SK-N-SH (cell line): ENCODE measurements at regions not wholly inside any gene's neighbourhood (a gene's known extent, or its start where the extent isn't known, plus 50 kb on each side); places are given as distances from the start of the nearest gene placed in this dataset.

Experiments
- MEF2A ChIP-seq: IDR thresholded peaks from 2 replicates; pipeline ENCODE4 v1.4.0; 2012; ENCODE audit warnings: low read depth, borderline replicate concordance
- POLR2AphosphoS5 ChIP-seq: IDR thresholded peaks from 2 replicates; pipeline ENCODE4 v1.6.1; 2012; ENCODE audit warnings: low read depth, low read length
- SIN3A ChIP-seq: IDR thresholded peaks from 2 replicates; pipeline ENCODE4 v1.6.1; 2012; ENCODE audit warnings: low read depth, mild to moderate bottlenecking, low read length, moderate library complexity, borderline replicate concordance
- TF ChIP-seq, protein P1 (sequence below): fragments of 200-600 bp; sonication (generic); IDR thresholded peaks from 2 replicates; pipeline ENCODE4 v1.6.1; 2017; ENCODE audit warnings: antibody characterized with exemption, mild to moderate bottlenecking, moderate library complexity

DNA sequence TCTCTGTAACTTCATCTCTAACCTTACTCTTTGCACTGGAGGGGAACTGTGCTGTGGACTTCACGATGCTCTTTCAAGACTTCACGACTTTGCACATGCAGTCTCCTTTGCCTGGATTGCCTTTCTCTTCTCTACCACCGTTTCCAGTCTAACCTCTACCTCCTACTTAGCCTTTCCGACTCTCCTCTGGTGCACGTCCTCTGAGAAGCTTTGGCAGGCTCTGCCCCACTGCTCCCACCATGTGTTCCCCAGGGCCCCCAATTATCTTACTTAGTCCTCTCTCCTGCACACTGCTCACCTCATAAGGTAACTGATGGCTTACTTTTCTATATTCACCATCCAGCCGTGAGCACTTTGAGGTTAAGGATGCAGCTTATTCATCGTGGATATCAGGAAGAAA, 101.7 kb upstream of the GJB5 start:
- TF ChIP-seq POLR2AphosphoS5 (no peak), MEF2A (no peak), SIN3A (no peak)
- TF ChIP-seq, protein P1, sequence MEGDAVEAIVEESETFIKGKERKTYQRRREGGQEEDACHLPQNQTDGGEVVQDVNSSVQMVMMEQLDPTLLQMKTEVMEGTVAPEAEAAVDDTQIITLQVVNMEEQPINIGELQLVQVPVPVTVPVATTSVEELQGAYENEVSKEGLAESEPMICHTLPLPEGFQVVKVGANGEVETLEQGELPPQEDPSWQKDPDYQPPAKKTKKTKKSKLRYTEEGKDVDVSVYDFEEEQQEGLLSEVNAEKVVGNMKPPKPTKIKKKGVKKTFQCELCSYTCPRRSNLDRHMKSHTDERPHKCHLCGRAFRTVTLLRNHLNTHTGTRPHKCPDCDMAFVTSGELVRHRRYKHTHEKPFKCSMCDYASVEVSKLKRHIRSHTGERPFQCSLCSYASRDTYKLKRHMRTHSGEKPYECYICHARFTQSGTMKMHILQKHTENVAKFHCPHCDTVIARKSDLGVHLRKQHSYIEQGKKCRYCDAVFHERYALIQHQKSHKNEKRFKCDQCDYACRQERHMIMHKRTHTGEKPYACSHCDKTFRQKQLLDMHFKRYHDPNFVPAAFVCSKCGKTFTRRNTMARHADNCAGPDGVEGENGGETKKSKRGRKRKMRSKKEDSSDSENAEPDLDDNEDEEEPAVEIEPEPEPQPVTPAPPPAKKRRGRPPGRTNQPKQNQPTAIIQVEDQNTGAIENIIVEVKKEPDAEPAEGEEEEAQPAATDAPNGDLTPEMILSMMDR, result no peak
